GM19468 (cell line): ENCODE measurements at regions not wholly inside any gene's neighbourhood (a gene's known extent, or its start where the extent isn't known, plus 50 kb on each side); places are given as distances from the start of the nearest gene placed in this dataset.
"Not testable (repeated sequence)": the region's sequence is repeated elsewhere in the genome, so short reads cannot be mapped to it uniquely, and the experiment has no call there.

Source experiments
- ATAC-seq: cut with Tn5 transposase; IDR thresholded peaks from one replicate; pipeline ENCODE4 v1.9.1; 2021; ENCODE audit warnings: mild to moderate bottlenecking, moderate library complexity, moderate number of reproducible peaks; ENCODE audit not compliant: unreplicated experiment; ENCODE audit errors: extremely low read depth

DNA sequence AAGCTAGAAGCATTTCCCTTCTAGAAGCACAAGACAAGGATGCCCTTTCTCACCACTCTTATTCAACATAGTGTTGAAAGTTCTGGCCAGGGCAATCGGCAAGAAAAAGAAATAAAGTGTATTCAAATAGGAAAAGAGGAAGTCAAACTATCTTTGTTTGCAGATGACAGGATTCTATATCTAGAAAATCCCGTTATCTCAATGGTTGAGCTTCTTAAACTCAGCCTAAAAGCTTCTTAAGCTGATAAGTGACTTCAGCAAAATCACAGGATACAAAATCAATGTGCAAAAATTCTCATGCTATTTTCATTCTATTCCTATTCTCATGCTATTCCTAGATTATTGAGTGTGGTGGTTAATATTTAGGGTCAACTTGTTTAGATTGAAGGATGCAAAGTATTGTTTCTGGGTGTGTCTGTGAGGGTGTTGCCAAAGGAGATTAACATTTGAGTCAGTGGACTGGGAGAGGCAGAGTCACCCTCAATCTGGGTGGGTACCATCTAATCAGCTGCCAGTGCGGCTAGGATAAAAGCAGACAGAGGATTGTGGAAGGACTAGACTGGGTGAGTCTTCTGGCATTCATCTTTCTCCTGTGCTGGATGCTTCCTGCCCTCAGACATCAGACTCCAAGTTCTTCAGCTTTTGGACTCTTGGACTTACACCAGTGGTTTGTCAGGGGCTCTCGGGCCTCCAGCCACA is 111.9 kb downstream of the LSMEM1 start:
- not testable (repeated sequence) for ATAC-seq

DNA sequence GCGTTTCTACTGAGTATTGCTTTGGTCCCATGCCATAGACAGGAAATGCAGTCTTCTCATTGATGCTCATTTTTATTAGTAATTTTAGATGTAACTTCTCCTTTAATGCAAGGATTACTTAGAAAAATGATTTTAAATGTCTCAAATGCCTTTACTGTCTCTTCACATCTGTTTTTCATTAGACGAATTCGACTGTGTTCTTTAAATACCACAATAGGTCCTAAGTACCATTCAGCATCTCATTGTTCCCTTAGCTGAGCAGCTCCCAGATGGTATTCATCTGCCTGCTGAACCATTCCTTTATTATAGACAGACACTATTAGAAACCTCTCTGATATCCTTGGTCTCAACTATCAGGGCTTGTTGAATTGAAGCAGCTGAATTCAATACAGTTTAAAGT is 113.6 kb downstream of the LSMEM1 start:
- ATAC-seq: no peak

DNA sequence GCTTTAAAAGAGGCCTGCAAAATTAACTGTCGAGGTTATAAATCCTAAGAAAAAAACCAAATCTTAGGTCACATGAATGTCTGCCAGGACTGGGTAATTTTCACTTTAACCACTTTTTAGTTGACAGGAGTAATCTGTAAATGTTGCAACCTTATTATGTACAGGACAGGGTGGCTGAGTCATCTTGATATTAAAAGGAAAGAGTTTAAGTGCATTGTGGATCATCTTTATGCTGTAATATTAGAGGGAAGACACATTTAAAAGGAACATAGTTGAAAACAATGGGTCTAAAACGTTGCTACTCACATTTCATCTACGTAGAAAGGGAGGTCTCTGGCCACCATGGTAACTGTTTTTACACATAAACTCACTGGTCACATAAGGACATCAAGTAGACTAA is 115.5 kb downstream of the LSMEM1 start:
- no peak for ATAC-seq

DNA sequence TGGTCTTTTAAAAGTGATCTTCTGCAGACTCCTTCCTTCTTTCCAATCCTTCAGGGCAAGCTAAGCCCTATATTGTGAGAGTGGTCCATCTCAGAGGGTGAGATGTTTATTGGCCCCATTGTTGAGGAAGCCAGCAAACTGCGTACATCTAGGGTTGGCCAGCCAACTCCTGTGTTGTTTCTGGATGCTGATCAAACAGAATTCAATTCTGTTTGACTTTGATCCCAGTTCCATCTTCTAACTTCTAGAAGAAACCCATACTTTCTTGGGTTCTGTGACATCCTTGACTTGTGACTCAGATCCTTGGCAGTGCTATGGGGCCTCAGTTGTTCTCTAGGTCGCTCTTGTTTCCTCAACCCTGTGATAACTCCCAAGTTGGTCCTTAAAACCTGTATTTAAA is 116.2 kb downstream of the LSMEM1 start:
- ATAC-seq: no peak

DNA sequence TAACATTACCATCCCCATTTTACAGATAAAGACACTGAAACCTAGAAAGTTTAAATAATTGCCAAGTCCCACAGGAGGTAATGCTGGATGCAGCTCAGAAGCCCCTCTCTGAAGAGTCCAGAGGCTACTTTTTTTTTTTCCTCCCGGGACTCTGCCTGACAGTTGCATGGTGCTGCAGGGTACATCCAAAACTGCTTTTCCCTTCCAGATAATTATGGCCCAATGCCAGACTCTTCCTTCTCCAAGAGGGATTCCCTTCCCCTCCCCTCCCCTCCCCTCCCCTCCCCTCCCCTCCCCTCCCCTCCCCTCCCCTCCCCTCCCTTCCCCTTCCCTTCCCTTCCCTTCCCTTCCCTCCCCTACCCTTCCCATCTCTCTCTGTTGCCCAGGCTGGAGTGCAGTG is 122.9 kb downstream of the LSMEM1 start:
- ATAC-seq: no peak

DNA sequence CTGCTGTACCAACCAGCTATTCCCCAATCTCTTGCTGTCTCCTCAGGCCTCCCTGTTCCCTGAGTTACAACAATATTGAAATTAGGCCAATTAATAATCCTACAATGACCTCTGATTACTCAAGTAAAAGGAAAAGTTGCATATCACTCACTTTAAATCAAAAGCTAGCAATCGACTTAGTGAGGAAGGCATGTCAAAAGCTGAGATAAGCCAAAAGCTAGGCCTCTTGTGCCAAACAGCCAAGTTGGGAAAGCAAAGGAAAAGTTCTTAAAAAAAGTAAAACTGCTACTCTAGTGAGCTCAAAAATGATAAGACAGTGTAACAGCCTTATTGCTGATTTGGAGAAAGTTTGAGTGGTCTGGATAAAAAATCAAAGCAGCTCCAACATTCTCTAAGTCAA is 129.8 kb downstream of the LSMEM1 start:
- ATAC-seq: no peak

DNA sequence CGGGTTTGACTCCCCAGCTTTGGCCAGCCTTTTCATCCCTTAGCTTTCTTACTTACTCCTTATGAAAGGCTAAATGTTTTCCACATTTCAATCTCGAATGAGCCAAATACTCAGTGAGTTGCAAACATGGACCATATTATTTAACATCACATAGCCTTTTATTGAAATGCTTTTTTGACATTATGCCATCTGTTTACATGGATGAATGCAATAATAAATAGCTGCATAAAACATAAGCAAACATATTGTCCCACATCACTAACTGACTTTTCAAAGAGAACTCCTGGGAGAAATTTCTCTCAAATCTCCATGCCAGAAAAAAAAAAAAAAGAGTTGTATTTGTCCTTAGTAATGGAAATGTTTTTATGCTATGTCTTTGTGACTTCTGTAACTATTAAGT is 134.9 kb downstream of the LSMEM1 start:
- no peak for ATAC-seq

DNA sequence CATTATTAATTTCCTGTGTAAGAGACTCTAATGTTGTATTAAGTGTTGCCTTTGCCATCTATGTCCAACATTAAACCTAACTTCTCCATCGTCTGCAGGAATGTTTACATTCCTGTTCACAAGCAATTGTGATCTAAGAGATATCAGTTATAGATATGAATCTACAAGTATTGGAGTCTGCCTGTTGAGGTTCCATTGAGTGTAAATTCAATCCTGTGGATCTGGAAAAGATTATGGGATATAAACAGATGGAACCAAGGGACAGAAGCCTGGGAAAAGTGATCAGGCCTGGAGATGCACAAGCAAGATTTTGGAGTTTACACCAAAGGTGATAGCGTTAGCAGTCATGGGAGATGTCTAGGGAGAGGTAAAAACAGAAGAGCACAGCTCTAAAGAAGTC is 135.5 kb downstream of the LSMEM1 start:
- no peak for ATAC-seq

DNA sequence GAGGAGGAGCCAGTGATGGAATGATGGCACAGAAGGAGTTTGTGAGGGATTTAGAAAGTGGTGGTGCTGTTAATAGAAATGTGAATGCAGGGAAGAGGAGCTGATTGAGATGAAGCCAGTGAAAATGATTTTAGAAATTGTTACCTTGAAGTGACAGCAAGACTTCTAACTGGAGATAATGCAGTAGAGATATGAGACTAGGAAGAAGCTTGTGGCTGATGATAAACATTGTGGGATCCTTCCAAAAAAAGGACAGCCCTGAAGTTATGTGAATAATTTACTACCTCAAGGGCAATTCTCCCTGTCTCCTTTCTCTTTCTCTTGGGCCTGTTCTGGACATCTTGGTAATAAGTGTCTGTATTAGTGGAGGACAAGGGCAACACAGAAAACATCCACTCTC is 138.6 kb downstream of the LSMEM1 start:
- ATAC-seq: no peak

DNA sequence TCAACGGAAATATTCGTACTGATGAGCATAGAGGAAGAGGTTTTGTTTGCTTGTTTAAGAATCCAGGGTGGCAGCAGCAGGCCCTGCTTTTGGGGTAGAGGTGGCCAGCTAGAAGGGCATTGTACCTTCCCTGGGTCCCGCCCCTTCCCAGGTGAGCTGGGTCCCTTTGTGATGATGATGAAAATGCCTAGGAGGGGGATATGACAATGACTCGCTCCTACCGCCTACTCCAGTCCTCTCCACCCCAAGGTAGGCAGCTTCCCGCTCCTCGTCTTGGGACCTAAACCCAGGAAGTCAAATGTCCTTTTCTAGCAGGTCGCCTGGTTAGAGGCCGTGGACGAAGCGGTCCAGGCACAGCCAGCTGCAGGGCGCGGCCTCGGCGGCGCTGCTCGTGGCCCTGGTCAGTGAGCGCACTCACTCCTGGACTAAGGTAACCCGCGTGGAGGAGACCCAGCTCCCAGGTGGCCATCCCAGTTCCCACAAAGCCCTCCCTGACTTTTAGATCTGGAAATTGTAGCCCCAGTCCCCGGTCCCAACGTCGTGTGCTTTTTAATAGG is 141.4 kb downstream of the LSMEM1 start:
- no peak for ATAC-seq

DNA sequence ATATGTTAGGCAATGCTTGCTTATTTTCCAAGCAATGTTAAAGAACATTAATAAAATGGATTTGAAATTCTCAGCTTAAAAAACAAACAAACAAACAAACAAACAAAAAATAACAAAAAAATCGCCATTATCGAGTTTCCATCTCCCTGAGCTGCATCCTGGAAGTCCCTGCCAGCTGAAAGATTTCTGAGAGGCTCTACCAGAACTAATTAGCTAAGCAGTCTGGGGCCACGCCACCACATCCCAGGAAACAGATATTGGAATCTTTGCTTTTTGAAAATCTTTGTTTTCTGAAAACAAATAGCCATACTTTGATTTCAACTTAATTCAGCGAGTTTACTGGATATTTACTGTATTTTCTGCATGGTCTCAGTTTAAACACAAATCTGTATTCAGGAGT is 143.6 kb downstream of the LSMEM1 start:
- ATAC-seq: no peak

DNA sequence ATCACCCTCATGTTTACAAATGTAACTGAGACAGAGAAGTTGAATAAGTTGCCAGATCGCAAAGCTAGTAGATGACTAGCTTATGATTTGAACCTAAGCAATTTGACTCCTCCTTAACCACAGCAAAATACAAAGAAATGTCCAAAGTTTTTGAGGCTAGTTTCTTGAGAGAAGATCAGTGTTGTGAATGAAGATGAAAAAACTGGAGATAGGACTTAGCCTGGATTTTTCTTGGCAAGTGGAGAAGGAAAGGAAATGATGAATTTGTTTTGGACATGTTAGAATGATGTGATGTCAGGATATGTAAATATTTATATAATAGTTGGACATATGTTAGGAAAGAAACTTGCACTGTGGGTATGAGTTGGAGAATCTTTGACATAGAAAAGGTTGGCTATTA is 149.8 kb downstream of the LSMEM1 start:
- ATAC-seq: no peak

DNA sequence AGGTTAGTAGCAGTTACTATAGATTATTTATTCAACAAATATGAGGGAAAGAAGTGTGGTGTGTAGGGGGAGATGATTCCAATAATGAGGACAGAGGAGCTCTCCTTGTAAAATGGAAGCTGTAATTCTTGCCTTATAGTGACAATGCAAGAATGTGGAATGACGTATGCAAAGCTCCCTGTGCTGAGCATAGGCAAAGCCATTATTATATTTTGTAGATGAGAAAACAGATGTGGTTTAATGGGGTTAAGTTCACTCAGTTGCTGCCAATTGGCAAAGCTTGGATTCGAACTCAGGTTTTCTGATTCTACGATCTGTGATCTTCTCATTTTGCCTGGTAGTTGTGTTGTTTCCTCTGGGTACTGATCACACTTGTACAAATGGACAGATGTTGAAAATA is 153.3 kb downstream of the LSMEM1 start:
- no peak for ATAC-seq

DNA sequence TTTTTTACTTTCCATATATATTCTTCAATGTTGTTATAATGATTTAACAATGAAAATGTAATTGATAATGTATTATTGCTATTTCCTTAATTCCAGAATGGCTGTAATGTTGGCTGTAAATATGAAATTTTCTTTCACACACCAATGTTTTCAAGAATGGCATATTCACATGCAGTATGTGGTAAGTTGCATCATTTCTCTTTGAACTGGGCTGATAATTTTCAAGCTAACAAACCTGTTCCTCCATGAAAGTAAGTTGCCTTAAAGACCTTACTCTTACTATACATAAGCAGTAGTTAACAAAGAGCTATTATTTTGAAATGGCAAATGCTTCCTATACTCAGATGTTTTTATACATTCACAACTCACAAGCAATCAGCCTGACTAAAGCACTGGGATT is 154.5 kb downstream of the TMEM168 start:
- ATAC-seq: no peak

DNA sequence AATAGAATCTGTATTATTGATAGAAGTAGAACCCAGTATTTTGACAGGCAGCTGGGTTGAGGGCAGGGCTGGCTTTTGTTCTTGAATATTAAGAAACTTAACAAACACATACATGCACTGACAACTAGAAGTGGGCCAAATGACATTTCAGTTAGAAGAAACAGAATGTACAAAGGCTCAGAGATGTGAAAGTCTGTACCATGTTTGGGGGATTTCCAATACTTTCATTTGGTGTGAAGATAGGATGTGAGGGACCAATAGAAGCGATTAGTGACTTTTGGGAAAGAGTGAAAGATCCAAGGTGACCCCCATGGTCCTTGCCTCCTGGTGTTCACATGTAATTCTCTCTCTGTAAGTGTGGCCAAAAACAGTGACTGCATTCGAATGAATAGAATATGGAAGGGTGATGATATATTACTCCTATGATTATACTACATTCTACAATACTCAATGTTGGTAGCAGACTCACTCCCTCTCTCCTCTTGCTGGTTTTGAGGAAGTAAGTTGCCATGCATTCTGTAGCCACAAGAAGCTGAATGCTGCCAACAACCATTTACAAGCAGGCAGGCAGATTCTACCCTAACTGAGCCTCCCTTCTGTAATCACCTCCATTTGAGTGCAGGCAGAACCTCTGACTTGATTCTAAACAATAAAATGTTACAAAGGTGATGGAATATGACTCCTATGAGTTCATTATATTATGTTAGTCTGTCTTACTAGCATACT is 151.4 kb downstream of the TMEM168 start:
- no peak for ATAC-seq

DNA sequence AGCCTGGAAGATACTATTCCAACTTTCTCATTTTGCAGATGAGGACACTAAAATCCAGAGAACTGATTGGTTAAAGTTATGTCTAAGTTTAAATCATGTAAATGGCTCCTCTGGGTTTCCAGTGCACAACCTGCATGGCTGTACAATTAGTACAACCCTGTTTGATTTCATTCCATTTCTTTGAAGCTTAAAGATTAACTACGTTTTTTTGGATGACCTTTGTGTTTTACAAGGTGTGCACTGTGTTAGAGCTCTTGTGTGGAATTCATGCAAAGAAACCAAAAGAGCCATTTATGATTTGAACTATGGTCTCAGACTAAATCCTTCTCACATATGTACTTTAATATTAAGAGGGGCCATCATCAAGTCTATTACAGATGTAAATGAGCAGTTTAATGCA is 149.5 kb downstream of the TMEM168 start:
- no peak for ATAC-seq

DNA sequence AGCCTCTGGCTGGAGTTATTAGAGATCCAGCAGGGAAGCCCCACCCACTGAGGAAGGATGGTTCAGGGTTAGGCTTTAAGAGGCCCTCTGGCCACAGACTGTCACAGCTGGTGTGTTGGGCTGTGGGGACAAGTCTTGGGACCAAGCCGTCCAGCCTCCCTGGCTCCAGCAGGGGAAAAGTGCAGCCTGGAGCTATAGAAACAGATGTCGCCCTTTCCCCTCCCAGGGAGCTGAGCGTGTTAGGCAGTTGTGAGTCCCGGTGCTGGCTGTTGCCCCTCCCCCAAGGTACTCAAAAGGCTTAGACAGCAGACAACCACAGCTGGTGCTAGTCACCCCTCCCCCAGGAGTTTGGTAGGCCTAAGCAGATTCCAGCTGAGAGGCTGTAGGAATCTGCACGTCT is 143.4 kb downstream of the TMEM168 start:
- no peak for ATAC-seq

DNA sequence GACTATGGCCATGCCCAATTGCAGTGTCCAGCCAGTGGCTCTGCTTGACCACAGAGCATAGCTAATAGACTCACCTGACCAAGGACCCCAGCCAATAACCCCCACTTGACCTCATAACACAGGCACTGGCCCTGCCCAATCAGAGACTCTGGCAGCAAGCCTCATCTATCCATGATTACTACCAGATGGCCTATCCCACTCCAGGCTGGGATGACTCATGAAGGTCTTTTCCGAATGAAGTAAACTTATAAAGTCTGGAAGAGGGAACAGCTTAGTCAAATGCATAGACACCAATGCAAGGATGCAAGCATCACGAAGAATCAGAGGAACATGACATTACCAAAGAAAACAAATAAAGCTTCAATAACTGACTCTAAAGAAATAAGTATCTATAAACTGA is 141.4 kb downstream of the TMEM168 start:
- no peak for ATAC-seq

DNA sequence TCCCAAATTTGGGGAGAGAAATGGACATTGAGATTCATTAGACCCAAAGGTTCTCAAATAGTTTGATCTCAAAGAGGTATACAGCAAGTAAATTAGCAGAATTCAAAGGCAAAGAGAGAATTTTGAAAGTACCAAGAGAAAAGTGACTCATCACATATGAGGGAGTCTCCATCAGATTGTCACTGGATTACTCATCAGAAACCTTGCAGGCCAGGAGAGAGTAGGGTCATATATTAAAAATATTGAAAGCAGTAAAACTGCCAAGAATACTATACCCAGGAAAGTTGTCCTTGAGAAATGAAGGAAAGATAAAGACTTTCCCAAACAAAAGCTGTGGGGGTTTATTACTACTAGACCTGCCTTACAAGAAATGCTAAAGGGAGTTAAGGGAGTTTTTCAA is 140.6 kb downstream of the TMEM168 start:
- ATAC-seq: no peak

DNA sequence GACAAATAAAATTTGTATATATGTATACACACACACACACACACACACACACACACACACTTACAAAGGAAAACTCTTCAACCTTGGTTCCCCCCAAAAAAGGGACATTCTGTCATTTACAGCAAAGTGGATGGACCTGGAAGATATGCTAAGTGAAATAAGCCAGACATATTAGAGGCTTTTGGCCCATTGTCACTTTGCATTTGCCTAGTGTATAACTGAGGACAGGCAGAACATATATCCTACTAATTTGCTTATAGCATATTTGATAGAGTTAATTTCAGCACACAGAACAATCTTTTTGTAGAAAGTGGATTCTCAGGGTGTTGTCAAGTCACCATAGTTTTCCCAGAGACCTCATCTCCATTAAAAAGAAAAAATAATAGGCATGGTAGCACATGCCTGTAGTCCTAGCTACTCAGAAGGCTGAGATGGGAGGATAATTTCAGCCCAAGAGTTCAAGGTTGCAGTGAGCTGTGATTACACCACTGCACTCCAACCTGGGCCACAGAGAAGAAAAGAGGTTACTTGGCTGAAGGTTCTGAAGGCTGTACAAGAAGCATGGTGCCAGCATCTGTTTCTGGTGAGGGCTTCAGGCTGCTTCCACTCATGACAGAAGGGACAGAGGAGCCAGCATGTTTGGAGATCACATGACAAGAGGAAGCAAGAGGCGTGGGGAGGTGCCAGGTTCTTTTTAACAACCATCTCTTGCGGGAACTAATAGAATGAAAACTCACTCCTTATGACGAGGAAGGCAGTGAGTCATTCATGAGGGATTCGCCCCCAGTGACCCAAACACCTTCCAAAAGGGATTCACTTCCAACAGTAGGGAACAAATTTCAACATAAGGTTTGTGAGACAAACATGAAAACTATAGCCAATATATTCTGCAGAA is 135.6 kb downstream of the TMEM168 start:
- ATAC-seq: no peak

DNA sequence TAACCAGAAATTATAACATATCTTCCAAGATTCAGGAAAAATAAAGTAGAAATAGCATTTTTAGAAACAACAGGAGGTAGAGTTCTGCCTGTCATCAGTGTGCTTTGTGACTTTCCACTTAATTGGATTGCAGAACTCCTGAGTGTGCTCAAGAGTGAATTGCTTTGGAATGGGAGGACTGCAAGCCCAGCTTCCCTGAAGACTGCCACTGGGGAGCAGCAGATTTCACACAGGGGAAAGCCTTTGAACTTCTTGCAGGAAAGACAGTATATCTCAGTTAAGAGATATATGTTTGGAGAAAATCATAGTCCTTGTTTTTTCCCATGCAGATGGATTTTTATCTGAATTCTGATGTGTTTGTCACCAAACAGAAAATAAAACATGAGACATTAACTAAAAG is 124.5 kb downstream of the TMEM168 start:
- ATAC-seq: no peak
